KG1 (cell line): ENCODE measurements at regions not wholly inside any gene's neighbourhood (a gene's known extent, or its start where the extent isn't known, plus 50 kb on each side); places are given as distances from the start of the nearest gene placed in this dataset.

ENCODE experiments used
- DNase-seq: peaks from one replicate; lab custom pipeline; 2025; lab: John Stamatoyannopoulos, UW

GRCh38 chr6:106035655-106036054 is 50.5 kb upstream of the PRDM1 start:
- DNase-seq, result no peak

- DNase-seq, result no peak
Observed at GRCh38 chr6:106033806-106034205, 52.3 kb upstream of the PRDM1 start.

- DNase-seq, result no peak
Observed at GRCh38 chr6:106027758-106028157, 58.4 kb upstream of the PRDM1 start.

- DNase-seq, result no peak
Observed at GRCh38 chr6:106026748-106027715, 59.1 kb upstream of the PRDM1 start.

- no peak for DNase-seq
Observed at GRCh38 chr6:106025655-106026054, 60.5 kb upstream of the PRDM1 start.

GRCh38 chr6:106022801-106023200 is 63.3 kb upstream of the PRDM1 start:
- no peak for DNase-seq

- DNase-seq, result no peak
Observed at GRCh38 chr6:106017454-106017853, 68.7 kb upstream of the PRDM1 start.

GRCh38 chr6:106014955-106015354 is 71.2 kb upstream of the PRDM1 start:
- no peak for DNase-seq

GRCh38 chr6:106011476-106011875 is 74.7 kb upstream of the PRDM1 start:
- DNase-seq, result no peak

- DNase-seq, result no peak
Observed at GRCh38 chr6:106005954-106006353, 80.2 kb upstream of the PRDM1 start.

GRCh38 chr6:106005013-106005412 is 81.1 kb upstream of the PRDM1 start:
- no peak for DNase-seq

GRCh38 chr6:106003268-106003987 is 82.7 kb upstream of the PRDM1 start:
- no peak for DNase-seq

GRCh38 chr6:106002005-106002404 is 84.1 kb upstream of the PRDM1 start:
- DNase-seq, result no peak

GRCh38 chr6:106000935-106001334 is 85.2 kb upstream of the PRDM1 start:
- DNase-seq, result no peak

GRCh38 chr6:105997482-105997881 is 88.7 kb upstream of the PRDM1 start:
- no peak for DNase-seq

- no peak for DNase-seq
Observed at GRCh38 chr6:105995391-105995865, 90.7 kb upstream of the PRDM1 start.

GRCh38 chr6:105994591-105995390 is 91.3 kb upstream of the PRDM1 start:
- peak; percentile 41 for DNase-seq

- DNase-seq, result no peak
Observed at GRCh38 chr6:105994118-105994590, 92.0 kb upstream of the PRDM1 start.

GRCh38 chr6:105993341-105994117 is 92.6 kb upstream of the PRDM1 start:
- DNase-seq, result no peak

GRCh38 chr6:105992315-105992961 is 93.7 kb upstream of the PRDM1 start:
- DNase-seq, result no peak
